Brain microvascular endothelial cell (primary cell): ENCODE measurements at regions not wholly inside any gene's neighbourhood (a gene's known extent, or its start where the extent isn't known, plus 50 kb on each side); places are given as distances from the start of the nearest gene placed in this dataset.

ENCODE experiments used
- DNase-seq: peaks from one replicate; pipeline ENCODE4 v3.0.0-alpha.2; 2020
- H3K27ac ChIP-seq: fragments of 250-450 bp; sonication (Bioruptor Pico); 2 replicates; pipeline ENCODE4 v1.5.1; 2020; ENCODE audit warnings: mild to moderate bottlenecking, moderate library complexity
- H3K27me3 ChIP-seq: fragments of 250-450 bp; sonication (Bioruptor Pico); replicated peaks from 2 replicates; pipeline ENCODE4 v1.5.1; 2020; ENCODE audit warnings: mild to moderate bottlenecking
- H3K36me3 ChIP-seq: fragments of 250-450 bp; sonication (Bioruptor Pico); replicated peaks from 2 replicates; pipeline ENCODE4 v1.5.1; 2020; ENCODE audit warnings: mild to moderate bottlenecking
- H3K4me3 ChIP-seq: 2 replicates; pipeline ENCODE4 v1.5.1; 2011; ENCODE audit warnings: low read depth, mild to moderate bottlenecking, control low read depth, low read length, moderate library complexity
- in situ Hi-C: cut with HindIII; loops from 2 replicates; pipeline ENCODE4 v1.10.0; 2017; ENCODE audit warnings: low sequenced_read_pairs, low pct_ligation_motif_present
- TF ChIP-seq, protein P1 (sequence below): IDR thresholded peaks from 2 replicates; pipeline ENCODE4 v1.5.1; 2011; ENCODE audit warnings: low read depth, mild to moderate bottlenecking, moderate library complexity, low read length, control low read depth, inconsistent platforms; ENCODE audit errors: missing control alignments

DNA sequence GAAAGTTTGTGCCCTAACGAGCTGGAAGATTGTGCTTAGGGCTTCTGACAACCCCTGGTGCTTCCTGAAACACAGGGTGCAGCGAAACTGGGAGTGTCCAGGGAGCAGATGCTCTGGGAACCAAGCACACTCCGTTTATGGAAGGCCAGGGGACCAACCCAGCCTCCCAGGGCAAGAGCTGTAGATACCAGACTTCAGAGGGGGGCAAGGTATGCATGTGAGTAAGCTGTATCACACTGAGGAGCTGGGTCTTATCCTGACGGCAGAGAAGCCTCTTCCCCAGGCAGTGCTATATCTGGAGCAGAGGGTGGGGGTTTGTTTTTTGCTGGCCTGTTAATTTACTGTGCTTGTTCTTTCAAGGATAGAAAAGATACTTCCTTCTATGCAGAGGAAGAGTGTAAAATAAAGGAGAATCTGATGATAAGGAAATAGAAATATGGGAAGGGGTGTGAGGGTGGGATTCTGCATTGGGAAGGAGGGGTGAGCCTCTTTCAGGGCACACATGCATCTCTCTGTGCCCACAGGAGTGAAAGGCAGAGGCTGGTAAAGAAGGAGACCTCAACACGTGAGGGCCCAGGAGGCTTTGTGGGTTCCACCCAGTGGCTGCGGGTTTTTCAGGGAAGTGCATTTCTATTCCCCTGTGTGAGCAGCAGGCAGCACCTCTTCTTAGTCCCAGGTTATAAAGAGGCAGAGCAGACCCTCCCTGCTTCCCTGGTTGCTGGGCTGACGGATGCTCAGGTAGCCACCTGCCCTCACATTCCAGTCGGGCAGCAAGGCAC, 314.1 kb downstream of the TCERG1L start:
- no peak overlapping the region for H3K27ac ChIP-seq
- no peak for DNase-seq
- in situ Hi-C loops, result no loop called here
- no peaks in the 10 kb centered on the region for H3K27me3 ChIP-seq
- no peaks in the 10 kb centered on the region for H3K36me3 ChIP-seq
- TF ChIP-seq, protein P1, sequence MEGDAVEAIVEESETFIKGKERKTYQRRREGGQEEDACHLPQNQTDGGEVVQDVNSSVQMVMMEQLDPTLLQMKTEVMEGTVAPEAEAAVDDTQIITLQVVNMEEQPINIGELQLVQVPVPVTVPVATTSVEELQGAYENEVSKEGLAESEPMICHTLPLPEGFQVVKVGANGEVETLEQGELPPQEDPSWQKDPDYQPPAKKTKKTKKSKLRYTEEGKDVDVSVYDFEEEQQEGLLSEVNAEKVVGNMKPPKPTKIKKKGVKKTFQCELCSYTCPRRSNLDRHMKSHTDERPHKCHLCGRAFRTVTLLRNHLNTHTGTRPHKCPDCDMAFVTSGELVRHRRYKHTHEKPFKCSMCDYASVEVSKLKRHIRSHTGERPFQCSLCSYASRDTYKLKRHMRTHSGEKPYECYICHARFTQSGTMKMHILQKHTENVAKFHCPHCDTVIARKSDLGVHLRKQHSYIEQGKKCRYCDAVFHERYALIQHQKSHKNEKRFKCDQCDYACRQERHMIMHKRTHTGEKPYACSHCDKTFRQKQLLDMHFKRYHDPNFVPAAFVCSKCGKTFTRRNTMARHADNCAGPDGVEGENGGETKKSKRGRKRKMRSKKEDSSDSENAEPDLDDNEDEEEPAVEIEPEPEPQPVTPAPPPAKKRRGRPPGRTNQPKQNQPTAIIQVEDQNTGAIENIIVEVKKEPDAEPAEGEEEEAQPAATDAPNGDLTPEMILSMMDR, result no peak
- no peak overlapping the region for H3K4me3 ChIP-seq

DNA sequence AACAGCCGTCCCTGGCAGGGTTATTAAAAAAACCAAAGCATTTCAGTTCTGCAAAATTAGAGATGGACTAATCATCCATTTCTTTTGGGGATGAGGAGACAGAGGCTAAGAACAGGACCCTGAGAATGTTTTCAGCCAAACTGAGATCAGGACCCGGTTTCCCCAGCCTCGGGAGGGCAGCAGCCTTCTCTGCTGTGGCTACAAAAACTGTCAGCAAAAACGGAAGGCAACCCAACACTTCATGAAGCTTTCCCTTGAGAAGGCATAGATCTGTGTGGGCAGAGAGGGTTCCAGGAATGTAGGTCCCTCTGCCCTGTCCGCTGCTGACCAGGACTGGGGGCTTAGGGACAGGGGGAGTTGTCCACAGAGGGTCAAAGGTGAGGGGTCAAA, 313.5 kb downstream of the TCERG1L start:
- TF ChIP-seq, protein P1, result no peak
- Histone ChIP-seq H3K36me3 (no peaks in the 10 kb centered on the region), H3K27me3 (no peaks in the 10 kb centered on the region), H3K27ac (no peak overlapping the region), H3K4me3 (no peak overlapping the region)
- in situ Hi-C loops, result no loop called here
- DNase-seq, result no peak

- Histone ChIP-seq H3K27me3 (no peaks in the 10 kb centered on the region), H3K4me3 (no peak overlapping the region), H3K27ac (no peak overlapping the region), H3K36me3 (no peaks in the 10 kb centered on the region)
- in situ Hi-C loops, result no loop called here
- TF ChIP-seq, protein P1, result no peak
- no peak for DNase-seq
Observed at GRCh38 chr10:130998642-130999041, 312.9 kb downstream of the TCERG1L start.

GRCh38 chr10:130999376-131000202, 311.9 kb downstream of the TCERG1L start:
- Histone ChIP-seq H3K27ac (no peak overlapping the region), H3K36me3 (no peaks in the 10 kb centered on the region), H3K4me3 (no peak overlapping the region), H3K27me3 (no peaks in the 10 kb centered on the region)
- DNase-seq, result no peak
- TF ChIP-seq, protein P1, result no peak
- in situ Hi-C loops, result no loop called here

- H3K4me3 ChIP-seq, result no peak overlapping the region
- TF ChIP-seq, protein P1, result no peak
- no peak for DNase-seq
- H3K27me3 ChIP-seq, result no peaks in the 10 kb centered on the region
- in situ Hi-C loops, result no loop called here
- H3K27ac ChIP-seq, result no peak overlapping the region
- no peaks in the 10 kb centered on the region for H3K36me3 ChIP-seq
Observed at GRCh38 chr10:131000244-131000643, 311.3 kb downstream of the TCERG1L start.
